Esophagus squamous epithelium (tissue), 4 donors: ENCODE measurements at regions not wholly inside any gene's neighbourhood (a gene's known extent, or its start where the extent isn't known, plus 50 kb on each side); places are given as distances from the start of the nearest gene placed in this dataset.

Experiments used
- CTCF ChIP-seq, 6 experiments: fragments of 450-650 bp in 4 of 6; fragments of 200-600 bp in 2 of 6; sonication (generic) in 2 of 6; IDR thresholded peaks; one replicate each; pipeline ENCODE4 v1.5.1; 2016 to 2019; ENCODE audit warnings: antibody characterized with exemption in 6 of 6, mild to moderate bottlenecking in 4 of 6, moderate library complexity in 4 of 6
- POLR2A ChIP-seq, 4 donors: fragments of 450-650 bp; IDR thresholded peaks; one replicate each; pipeline ENCODE4 v1.6.1; 2017; ENCODE audit warnings: antibody characterized with exemption in 4 of 4, mild to moderate bottlenecking in 4 of 4, moderate library complexity in 3 of 4

GRCh38 chr6:120759570-120759969 is 574.7 kb downstream of the TBC1D32 start:
- TF ChIP-seq CTCF (IDR thresholded peaks at IDR 0.05): no peak
- no peak for TF ChIP-seq POLR2A (IDR thresholded peaks at IDR 0.05)
